ENCODE measurements at regions not wholly inside any gene's neighbourhood (a gene's known extent, or its start where the extent isn't known, plus 50 kb on each side); places are given as distances from the start of the nearest gene placed in this dataset.

DNA sequence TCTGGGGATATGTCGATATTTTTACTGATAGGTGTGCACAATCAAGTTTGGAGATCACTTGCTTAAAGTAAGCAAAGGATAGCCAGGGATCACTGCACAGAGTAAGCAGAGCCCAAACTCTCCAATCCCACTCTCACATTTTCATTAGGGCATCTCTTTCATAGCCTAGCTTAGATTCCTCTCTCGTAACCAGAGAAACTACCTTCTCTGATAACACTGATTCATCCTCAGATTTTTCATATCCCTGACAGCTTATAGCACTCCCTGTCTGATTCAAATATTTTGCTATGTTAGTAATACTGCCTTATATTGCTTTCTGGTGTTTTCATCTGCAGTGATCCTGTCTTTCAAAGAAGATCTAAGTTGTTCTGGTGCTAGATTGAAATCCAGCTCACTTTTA is 123.7 kb downstream of the CBLL2 start:
- no peak for DNase-seq

GRCh38 chrX:22397566-22397965 is 124.9 kb downstream of the CBLL2 start:
- DNase-seq = no peak

- no peak for DNase-seq
Observed at GRCh38 chrX:22399437-22400192, 126.9 kb downstream of the CBLL2 start.

DNA sequence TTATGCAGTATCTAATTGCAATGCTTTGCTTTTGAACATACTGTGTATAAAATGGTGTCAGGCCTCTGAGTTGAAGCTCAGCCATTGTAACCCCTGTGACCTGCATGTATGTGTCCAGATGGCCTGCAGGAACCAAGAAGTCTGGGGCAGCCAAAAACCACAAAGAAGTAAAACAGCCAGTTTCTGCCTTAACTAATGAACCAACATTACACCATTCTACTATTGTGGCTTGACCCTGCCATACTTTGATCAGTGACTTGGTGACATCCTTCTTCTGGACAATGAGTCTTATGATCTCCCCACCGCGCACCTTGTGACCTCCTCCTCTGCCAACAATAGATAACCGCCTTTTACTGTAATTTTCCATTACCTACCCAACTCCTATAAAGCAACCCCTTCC is 131.6 kb downstream of the CBLL2 start:
- no peak for DNase-seq

- DNase-seq = no peak
Observed at GRCh38 chrX:22406201-22406737, 133.6 kb downstream of the CBLL2 start.

GRCh38 chrX:22409418-22409817 is 136.7 kb downstream of the CBLL2 start:
- no peak for DNase-seq

DNA sequence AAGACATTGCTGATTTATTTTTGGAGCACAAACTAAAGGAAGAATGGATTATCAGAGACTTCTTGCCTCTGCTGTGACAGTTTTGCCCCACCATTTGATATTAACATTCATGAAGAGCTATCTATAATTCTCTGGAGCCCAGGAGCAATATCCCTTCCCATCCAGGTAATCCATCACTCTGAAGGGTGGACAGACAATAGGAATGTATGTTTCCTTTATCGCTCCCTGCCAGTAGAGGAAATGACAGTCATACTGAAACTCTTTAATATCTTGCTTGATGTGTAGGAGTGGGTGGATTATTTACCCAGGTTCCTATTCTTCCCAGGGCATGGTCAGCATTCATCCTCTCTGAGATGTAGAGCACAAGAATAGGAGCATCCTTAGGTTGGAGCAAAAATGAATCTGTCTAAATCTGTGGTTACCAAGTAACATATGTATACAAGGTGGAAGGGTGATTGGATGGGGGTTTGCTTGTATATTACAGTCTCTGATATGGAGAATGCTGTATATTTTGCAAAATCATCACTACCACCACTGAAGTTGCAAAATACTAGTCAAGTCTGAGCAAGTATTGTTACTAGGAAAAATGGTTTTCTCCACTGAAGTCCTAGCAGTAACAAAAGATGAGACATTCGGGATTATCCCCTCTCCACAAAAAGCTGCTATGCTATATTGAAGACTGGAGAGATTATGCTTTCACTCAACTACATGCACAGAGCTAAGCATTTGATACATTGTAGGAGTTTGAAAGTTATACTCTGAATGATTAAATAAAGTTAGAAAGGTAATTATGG is 151.6 kb downstream of the CBLL2 start:
- no peak for DNase-seq

DNA sequence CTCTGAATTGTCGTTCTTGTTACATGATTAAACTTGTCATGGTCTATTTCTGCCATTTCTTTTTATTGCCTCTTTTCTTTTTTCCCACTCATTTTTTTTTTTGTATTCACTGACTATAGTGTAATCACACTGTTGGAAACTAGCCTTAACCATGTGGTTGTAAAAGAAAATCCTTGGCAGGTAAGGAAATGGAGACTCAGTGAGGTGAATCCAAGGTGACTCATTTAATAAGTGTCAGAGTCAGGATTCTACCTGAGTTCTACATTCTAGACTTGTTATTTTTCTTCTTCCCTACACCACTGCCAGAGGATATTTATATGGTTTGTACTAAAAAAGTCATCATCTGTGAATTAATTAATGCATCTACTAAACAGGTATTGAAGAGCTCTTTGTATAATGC is 152.2 kb downstream of the CBLL2 start:
- no peak for DNase-seq

DNA sequence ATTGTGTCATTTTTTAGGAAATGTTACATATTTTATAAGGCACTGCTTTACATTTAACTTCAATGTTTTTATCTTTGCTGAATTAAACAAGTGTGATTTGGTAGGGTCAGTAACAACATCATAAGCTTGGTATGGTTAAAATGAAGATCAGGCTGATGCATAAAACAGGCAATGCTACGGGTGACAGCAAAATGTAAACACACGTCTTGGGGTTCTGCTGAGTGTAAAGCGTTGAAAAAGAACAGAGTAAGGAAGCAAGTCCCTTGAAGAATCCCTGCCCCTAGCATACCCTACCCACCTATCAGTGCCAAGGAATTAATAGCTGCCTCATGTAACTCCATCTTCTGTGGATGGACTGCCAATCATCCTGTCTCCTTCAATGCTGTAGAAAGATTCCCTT is 157.0 kb downstream of the CBLL2 start:
- no peak for DNase-seq

DNA sequence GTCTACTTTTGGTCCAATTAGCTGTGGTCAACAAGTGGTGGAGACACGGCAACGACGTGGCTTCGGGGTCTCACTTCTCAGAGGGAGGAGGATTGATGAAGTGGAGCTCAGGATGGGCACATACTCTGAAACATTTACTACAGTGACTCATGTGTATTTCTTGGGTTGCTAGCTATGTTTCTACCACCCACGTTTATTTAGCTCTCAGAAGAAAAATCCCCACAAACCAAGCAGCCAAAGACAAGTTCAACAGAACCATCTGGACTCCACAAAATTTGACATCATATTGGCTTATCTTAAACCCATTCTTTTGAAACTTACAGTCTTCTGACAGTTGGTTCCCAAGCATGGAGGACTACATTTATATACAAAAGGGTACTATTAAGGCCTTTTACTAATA is 158.0 kb downstream of the CBLL2 start:
- no peak for DNase-seq

GRCh38 chrX:22433292-22434070 is 160.8 kb downstream of the CBLL2 start:
- no peak for DNase-seq

DNA sequence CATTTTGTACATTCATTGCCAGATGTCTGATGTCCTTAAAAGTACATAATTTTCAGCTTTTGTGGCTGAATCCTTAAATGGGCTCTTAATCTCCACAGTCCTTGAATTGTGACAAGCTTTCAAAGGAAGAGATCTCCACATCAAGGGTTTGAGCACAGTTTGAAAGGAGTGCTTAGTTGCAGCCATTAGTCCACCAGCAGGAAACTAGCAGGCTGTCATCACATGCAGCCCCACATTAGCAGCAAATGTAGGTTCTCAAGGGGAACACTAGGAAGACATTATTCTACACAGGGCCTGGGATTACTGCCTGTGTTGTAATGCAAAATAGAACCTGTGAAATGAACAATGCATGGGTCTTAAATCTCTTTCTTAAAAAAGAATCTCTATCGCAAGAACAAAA is 173.2 kb downstream of the CBLL2 start:
- no peak for DNase-seq

DNA sequence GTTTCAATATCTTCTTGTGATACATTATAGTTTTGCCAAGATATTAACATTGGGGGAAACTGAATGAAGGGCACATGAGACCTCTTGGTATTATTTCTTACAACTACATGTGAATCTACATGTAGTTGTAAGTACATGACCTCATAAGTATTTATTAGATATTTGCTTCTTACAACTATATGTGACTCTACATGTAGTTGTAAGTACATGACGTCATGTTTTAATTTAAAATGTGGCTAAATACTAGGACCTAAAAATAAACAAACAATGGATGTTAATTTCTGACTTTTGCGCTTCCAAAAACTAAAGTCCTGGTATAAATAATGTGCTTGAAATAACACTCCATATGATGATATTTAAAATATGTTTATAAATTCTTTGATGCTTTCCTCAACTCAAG is 190.2 kb downstream of the CBLL2 start:
- no peak for DNase-seq

DNA sequence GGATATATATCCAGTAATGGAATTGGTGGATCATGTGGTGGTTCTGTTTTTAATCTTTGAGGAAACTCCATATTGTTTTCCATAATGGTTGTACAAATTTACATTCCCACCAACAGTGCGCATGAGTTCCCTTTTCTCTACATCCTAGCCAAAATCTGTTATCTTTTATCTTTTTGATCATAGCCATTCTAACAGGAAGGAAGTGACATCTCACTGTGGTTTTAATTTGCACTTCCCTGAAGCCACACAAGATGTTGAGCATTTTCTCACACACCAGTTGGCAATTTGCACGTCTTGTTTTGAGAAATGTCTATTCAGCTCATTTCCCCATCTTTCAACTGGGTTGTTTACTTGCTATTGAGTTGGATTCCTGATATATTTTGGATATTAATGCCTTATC is 194.9 kb downstream of the CBLL2 start:
- no peak for DNase-seq

- no peak for DNase-seq
Observed at GRCh38 chrX:22481436-22481835, 208.7 kb downstream of the CBLL2 start.

DNA sequence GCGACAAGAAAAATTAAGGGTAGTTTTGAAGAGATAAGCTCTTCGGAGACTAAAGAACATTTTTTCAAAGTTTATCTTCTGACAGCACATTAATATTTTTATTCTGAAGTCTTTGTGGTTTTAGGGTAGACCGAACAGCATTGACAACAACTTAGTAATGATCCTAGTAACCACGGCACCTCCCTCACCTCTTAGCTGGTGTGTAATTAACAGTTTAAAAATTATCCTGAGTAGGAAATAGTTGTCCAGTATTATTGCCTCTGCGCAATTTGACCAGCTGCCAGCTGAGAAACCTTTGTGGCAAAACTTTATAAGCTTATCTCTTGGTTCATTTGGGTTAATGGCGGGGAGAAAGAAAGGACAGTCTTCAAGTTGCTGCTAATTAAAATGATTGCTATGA is 213.6 kb downstream of the CBLL2 start:
- DNase-seq = no peak

DNA sequence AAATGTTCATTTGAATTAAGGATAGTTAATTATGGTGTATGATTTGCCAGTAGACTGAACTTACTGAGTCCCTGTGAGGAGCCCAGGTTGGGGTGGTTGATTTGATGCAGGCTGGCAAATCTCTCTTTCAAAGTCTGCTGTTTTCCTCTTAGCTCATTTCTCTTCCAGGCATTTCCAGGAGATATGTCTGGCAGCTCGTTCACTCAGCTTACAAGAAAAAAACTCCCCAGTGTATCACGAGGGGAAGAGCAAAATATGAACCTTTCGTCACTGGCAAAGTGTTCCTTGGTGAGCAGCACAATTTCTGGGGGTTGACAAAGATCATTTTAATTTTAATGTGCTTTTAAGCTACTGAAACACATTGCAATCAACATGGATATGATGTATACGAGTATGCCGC is 244.2 kb downstream of the CBLL2 start:
- DNase-seq = no peak

DNA sequence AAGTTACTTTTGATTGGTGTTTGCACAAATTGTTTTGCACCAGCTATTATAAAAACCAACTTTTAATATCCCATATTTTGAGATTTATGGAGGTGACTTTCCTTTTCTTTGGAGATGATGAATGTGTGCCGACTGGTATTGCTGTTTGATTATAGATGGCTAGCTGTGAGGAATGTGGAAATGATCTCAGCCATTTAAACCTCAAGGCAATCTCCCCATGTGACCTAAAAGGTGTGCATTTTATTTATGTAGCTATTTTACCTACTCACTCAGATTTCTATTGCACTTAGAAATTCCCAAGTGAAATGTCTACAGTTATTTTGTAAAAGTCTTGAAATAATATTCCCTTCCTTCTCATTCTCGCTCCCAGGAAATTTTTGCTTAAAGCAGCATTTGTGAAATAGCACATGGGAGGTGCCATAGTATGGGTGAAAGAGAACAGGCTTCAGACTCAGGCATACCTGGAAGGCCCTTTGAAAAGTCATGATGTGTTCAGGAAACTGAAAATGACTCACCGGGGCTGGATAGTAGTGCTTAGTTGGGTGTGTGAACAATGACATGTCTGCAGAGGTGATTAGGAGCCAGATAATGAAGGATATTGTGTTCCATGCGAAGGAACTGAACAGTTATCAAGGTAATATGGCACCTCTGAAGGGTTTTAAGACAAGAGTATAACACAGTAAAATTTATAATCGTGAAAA is 247.6 kb downstream of the CBLL2 start:
- no peak for DNase-seq

DNA sequence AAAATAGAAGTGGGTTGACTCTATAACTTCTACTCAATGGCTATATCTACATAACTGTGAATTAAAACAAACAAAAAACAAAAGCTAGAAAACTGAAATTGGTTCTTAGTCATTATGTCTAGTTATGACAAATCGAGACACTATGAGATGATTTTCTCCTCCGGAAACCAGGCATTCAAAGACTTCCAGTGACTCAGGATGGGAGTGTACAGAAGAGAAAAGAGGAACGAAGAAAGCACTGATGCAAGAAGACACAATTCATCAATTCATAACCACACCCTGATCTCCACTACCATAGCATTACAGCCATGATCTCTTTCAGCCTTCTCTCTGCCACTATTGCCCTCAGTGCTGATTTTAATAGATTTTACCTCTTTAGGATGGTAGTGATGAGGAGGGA is 253.6 kb downstream of the CBLL2 start:
- DNase-seq = no peak

DNA sequence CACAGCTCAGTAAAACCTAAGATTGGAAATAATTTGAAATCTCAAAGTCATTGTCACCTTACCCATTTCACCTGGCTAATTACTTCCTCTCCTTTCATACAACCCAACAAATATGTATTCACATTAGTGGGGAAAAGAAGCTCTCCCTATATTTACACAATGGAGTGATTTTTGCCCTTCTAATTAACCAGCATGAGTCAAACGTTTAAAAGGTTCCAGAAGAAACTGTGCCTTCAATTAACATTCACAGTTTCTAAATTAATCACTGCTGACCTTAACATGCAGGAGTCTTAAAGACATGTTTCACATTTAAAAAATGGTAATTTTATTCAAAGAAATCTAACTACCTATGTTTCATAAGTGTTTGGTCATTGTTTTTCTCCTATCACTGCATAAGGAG is 254.6 kb downstream of the CBLL2 start:
- no peak for DNase-seq

DNA sequence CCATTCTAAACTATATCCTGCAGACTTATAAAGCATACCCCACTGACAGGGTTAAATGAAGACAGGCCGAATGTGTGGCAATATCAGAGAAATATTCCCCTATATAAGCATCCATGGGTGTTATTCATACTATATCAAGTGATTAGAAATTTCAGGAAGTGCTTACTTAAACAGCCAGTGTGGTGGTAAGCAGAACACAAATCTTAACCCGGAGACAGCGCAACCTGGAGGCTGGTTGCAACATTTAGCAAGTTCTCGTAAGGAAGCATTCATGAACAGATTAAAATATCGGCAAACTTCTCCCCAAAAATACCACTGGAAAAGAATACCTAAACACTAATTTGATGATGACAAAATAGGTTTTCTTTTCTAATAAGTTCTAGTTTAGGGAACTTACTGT is 261.2 kb downstream of the CBLL2 start:
- DNase-seq = no peak

- DNase-seq = no peak
Observed at GRCh38 chrX:22534643-22535042, 261.9 kb downstream of the CBLL2 start.
